ENCODE measurements at regions not wholly inside any gene's neighbourhood (a gene's known extent, or its start where the extent isn't known, plus 50 kb on each side); places are given as distances from the start of the nearest gene placed in this dataset.
"Not testable (repeated sequence)": the region's sequence is repeated elsewhere in the genome, so short reads cannot be mapped to it uniquely, and the experiment has no call there.

- TF ChIP-seq, protein P1, sequence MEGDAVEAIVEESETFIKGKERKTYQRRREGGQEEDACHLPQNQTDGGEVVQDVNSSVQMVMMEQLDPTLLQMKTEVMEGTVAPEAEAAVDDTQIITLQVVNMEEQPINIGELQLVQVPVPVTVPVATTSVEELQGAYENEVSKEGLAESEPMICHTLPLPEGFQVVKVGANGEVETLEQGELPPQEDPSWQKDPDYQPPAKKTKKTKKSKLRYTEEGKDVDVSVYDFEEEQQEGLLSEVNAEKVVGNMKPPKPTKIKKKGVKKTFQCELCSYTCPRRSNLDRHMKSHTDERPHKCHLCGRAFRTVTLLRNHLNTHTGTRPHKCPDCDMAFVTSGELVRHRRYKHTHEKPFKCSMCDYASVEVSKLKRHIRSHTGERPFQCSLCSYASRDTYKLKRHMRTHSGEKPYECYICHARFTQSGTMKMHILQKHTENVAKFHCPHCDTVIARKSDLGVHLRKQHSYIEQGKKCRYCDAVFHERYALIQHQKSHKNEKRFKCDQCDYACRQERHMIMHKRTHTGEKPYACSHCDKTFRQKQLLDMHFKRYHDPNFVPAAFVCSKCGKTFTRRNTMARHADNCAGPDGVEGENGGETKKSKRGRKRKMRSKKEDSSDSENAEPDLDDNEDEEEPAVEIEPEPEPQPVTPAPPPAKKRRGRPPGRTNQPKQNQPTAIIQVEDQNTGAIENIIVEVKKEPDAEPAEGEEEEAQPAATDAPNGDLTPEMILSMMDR (IDR thresholded peaks at IDR 0.05): not testable (repeated sequence)
- TF ChIP-seq EP300, POLR2AphosphoS5, POLR2A (IDR thresholded peaks at IDR 0.05): not testable (repeated sequence)
Observed at GRCh38 chr1:120955961-120956360, 66.4 kb downstream of the PPIAL4A start.

All from sigmoid colon (tissue), 4 donors.